ENCODE measurements at regions not wholly inside any gene's neighbourhood (a gene's known extent, or its start where the extent isn't known, plus 50 kb on each side); places are given as distances from the start of the nearest gene placed in this dataset.
"Not testable (repeated sequence)": the region's sequence is repeated elsewhere in the genome, so short reads cannot be mapped to it uniquely, and the experiment has no call there.

DNA sequence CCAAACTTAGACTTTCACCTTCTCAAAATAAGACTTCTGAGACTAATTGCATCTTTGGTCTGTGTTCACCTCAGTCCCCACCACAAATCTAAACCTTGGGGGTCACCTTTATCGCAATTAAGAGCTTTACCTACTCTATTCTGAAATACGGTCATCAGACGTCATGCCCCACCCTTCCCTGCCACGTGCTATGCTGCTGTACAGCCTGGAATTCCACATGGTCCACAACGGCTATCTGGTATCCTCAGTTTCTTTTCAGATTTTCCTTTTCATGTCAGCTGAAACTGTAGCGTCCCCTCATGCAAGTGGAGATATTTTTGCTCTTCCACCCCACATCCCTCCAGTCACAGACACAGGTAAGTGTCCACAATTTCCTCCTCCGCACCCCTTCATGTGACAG, 511.1 kb downstream of the DIRAS2 start:
- Mint-ChIP-seq H3K4me3 (no peak overlapping the region), H3K27ac (no peak overlapping the region), H3K4me1 (no peaks in the 10 kb centered on the region), H3K9me3 (no peaks in the 10 kb centered on the region), H3K36me3 (no peaks in the 10 kb centered on the region)
- DNase-seq (ENCODE audit: low spot score in 2 of 2) (no peak), ATAC-seq (no peak)

DNA sequence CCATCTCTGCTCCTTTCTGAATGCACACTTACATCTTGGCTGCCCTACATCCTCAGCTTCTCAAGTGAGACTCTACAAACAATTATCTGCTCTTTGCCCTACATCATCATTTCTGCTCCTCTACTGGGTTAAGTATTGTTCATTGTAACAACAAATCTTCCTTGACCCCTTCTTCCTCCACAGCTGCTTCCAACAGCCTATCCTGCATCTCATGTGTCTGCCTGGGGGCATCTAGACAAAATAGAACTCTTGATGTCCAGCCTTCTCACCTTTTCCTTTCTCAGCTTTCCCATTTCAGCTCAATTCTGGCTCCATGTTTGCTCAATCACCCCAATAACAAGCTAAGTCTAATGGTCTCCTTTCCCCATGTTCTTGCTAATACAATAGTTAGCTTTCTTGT, 509.8 kb downstream of the DIRAS2 start:
- Mint-ChIP-seq H3K36me3 (no peaks in the 10 kb centered on the region), H3K4me3 (no peak overlapping the region), H3K9me3 (no peaks in the 10 kb centered on the region), H3K4me1 (no peaks in the 10 kb centered on the region), H3K27ac (no peak overlapping the region)
- no peak for ATAC-seq
- no peak for DNase-seq (ENCODE audit: low spot score in 2 of 2)

DNA sequence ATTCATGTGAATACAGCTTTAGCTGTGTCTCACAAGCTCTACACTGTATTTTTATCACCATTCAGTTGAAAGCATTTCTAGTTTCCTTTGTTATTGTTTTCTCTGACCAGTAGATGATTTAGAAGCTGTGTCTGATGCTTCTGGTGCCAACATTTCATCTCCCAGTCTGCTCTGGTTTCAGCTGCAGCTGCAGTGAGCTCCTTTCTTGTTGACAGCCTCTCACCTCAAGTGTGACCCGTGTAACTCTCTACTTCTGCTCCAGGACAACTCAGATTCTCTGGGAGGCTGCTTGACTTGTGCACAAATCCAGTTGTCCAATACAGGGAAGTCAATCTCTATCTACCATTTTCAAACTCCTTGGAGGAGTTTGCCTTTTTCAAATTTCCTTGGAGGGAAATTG, 504.8 kb downstream of the DIRAS2 start:
- H3K27ac Mint-ChIP-seq, result no peak overlapping the region
- no peaks in the 10 kb centered on the region for H3K9me3 Mint-ChIP-seq
- H3K36me3 Mint-ChIP-seq, result no peaks in the 10 kb centered on the region
- ATAC-seq (no peak), DNase-seq (ENCODE audit: low spot score in 2 of 2) (no peak)
- no peak overlapping the region for H3K4me3 Mint-ChIP-seq
- H3K4me1 Mint-ChIP-seq, result no peaks in the 10 kb centered on the region

DNA sequence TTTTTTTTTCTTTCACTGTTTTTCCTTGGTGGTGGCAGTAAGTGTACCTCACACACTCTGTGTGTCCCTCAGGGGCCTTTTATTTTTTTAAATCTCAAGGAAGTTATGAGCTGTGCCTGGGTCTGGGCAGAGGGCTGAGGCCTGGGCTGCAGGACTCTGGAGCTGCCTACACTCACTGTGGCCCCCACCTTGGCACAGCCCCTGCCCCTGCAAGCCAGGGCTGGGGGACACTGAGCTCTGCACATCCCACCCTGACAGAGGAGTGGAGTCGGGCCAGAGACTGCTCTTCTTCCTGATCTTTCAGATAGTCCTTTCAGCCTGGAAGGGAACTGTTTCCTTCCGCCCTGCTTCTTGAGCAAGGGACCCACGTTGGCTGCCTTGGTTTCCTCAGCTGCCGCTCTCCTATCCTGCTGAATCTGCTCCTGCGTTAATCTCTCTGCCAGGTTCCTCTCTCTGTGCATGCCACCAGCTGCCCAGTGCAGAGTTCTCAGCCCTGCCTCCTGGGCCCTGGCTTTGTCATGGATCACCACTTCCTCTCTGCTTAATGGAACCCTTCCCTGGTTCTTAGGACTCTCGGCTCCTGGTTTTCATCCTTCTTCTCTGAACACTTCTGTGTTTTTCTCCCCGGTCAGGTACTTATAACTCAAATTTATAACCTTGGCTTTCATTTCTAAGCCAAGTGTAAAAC, 502.3 kb downstream of the DIRAS2 start:
- H3K27ac Mint-ChIP-seq, result no peak overlapping the region
- H3K9me3 Mint-ChIP-seq, result no peaks in the 10 kb centered on the region
- ATAC-seq, result no peak

DNA sequence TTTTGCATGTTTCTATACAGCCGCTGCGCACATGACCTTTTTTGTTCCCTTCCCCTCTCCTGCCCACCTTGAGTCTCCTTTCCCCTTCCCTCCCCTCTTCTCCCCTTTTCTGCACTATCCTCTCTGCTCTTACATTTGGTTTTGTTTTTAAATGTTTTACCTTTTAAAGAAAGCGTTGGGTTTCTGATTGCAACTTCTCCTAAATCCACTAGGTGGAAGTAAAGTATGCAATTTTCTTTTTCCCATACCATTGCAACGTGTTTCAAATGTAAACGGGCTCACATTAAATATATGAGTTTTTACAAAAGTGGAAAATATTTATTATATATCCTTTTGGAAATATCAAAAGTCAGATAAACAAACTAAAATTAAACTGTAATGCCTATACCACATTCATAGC, 500.9 kb downstream of the DIRAS2 start:
- Mint-ChIP-seq H3K27ac (no peak overlapping the region), H3K4me1 (no peaks in the 10 kb centered on the region), H3K4me3 (no peak overlapping the region), H3K36me3 (no peaks in the 10 kb centered on the region), H3K9me3 (no peaks in the 10 kb centered on the region)
- DNase-seq (ENCODE audit: low spot score in 2 of 2) (no peak), ATAC-seq (no peak)

More for the DNA sequence above, 502.3 kb downstream of the DIRAS2 start:
- H3K4me1 Mint-ChIP-seq, result no peaks in the 10 kb centered on the region
- no peaks in the 10 kb centered on the region for H3K36me3 Mint-ChIP-seq
- H3K4me3 Mint-ChIP-seq, result no peak overlapping the region
- DNase-seq (ENCODE audit: low spot score in 2 of 2), result no peak

DNA sequence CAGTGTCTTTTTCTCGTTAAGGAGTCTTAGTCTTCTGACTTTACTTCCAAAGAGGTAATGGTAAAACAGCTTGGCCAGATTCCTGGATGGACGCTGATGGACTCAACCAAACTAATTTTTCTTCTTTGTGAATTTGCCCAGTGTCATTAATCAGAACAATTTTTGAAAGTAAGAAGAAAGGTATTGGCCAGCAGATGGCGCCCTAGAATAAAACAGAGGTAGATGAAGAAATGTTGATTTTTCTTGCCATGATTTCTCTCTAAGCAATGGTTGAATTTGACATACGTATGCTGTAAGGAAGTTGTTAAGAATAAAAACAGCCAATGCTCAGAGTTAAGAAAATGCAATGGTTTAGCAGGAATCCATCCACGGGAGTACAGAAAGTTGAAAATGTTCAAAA, 500.0 kb downstream of the DIRAS2 start:
- H3K4me3 Mint-ChIP-seq, result no peak overlapping the region
- peak; percentile 11 to 58 for DNase-seq (ENCODE audit: low spot score in 2 of 2)
- H3K4me1 Mint-ChIP-seq, result no peaks in the 10 kb centered on the region
- no peaks in the 10 kb centered on the region for H3K9me3 Mint-ChIP-seq
- no peak overlapping the region for H3K27ac Mint-ChIP-seq
- H3K36me3 Mint-ChIP-seq, result no peaks in the 10 kb centered on the region
- ATAC-seq, result no peak

DNA sequence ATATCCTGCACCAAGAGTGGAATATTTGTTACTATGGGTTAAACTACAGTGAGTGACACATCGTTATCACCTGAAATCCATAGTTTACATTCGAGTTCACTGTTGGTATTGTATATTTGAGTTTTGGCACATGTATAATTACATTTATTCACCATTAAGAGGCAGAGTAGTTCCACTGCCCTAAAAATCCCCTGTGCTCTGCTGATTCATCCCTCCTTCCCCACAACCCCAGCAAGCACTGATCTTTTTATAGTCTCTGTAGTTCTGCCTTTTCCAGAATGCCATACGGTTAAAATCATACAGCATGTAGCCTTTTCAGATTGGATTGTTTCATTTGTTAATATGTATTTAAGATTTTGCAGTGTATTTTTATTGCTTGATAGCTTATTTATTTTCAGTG, 495.2 kb downstream of the DIRAS2 start:
- H3K4me3 Mint-ChIP-seq, result no peak overlapping the region
- DNase-seq (ENCODE audit: low spot score in 2 of 2) (no peak), ATAC-seq (no peak)
- no peaks in the 10 kb centered on the region for H3K9me3 Mint-ChIP-seq
- H3K4me1 Mint-ChIP-seq, result no peaks in the 10 kb centered on the region
- no peaks in the 10 kb centered on the region for H3K36me3 Mint-ChIP-seq
- no peak overlapping the region for H3K27ac Mint-ChIP-seq

DNA sequence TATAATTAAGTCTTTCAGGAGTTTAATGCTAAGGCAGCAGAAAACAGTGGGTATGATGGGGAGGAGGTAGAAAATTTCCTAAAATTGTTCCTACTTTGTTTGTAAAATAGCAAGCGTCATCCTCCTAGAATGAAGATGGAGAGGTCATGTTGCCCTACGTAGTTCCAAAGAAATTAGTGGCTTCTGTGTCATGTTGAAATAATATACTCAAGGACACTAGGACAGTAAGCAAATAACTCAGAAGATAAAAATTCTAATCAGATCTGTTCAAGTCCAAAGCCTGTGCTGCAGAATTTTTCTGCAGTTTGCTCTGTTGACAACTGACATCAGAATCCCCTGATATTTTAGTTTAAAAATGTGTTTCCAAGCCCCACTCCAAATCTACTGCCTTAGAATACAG, 486.3 kb downstream of the DIRAS2 start:
- H3K4me1 Mint-ChIP-seq, result no peaks in the 10 kb centered on the region
- DNase-seq (ENCODE audit: low spot score in 2 of 2) (no peak), ATAC-seq (no peak)
- H3K4me3 Mint-ChIP-seq, result no peak overlapping the region
- no peak overlapping the region for H3K27ac Mint-ChIP-seq
- no peaks in the 10 kb centered on the region for H3K36me3 Mint-ChIP-seq
- H3K9me3 Mint-ChIP-seq, result no peaks in the 10 kb centered on the region

DNA sequence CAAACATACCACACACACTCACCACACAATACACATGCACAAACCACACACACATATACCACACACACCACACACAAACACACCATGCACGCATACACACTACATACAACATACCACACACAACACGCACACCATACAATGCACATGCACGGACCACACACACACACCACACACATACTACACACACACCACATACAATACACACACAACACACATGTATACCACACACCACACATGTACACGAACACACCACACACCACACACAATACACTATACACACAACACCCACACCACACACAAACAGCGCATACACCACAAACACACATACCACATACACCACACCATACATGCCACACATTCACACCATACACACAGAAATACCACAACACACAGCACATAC, 480.3 kb downstream of the DIRAS2 start:
- no peak for ATAC-seq

DNA sequence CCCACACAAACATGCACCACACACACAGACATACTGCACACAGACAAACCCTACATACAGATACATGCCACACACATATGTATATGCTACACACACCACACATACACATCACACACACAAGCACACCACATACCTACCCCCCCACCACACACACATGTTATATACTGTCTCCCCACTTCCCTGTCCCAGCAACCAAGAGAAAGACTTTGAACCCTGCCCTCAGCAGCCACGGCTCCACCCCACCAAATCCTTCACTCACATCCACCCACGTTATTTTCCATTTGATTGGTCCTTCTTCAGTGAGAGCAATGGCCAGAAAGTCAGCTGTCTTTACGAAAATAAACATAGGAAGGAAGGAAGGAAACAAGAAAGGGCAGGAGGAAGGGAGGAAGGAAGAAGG, 479.8 kb downstream of the DIRAS2 start:
- Mint-ChIP-seq H3K4me3 (no peak overlapping the region), H3K36me3 (no peaks in the 10 kb centered on the region), H3K4me1 (no peaks in the 10 kb centered on the region), H3K27ac (no peak overlapping the region), H3K9me3 (no peaks in the 10 kb centered on the region)
- DNase-seq (ENCODE audit: low spot score in 2 of 2), result no peak
- ATAC-seq, result no peak

More for the DNA sequence above, 480.3 kb downstream of the DIRAS2 start:
- Mint-ChIP-seq H3K4me3 (no peak overlapping the region), H3K9me3 (no peaks in the 10 kb centered on the region), H3K36me3 (no peaks in the 10 kb centered on the region), H3K27ac (no peak overlapping the region), H3K4me1 (no peaks in the 10 kb centered on the region)
- no peak for DNase-seq (ENCODE audit: low spot score in 2 of 2)

DNA sequence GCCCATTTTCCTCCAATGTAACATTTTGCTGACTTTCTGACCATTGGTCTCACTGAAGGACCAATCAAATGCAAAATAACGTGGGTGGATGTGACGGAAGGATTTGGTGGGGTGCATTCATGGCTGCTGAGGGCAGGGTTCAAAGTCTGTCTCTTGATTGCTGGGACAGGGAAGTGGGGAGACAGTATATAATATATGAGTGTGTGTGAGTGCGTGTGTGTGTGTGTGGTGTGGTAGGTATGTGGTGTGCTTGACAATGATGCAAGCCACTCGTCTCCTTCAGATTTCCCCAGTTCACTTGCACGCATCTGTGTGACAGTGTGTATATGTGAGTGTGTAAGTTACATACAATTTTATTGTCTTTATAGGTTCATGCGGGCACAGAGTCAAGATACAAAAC, 477.3 kb downstream of the DIRAS2 start:
- no peak for ATAC-seq
- Mint-ChIP-seq H3K9me3 (no peaks in the 10 kb centered on the region), H3K4me1 (no peaks in the 10 kb centered on the region), H3K4me3 (no peak overlapping the region), H3K27ac (no peak overlapping the region), H3K36me3 (no peaks in the 10 kb centered on the region)
- DNase-seq (ENCODE audit: low spot score in 2 of 2), result no peak

DNA sequence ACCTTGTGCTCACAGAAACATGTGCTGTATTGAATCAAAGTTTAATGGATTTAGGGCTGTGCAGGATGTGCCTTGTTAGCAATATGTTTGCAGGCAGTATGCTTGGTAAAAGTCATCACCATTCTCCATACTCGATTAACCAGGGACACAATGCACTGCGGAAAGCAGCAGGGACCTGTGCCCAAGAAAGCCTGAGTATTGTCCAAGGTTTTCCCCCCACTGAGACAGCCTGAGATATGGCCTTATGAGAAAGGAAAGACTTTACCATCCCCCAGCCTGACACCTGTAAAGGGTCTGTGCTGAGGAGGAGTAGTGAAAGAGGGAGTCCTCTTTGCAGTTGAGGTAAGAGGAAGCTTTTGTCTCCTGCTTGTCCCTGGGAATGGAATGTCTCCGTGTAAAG, 476.2 kb downstream of the DIRAS2 start:
- not testable (repeated sequence) for H3K27ac Mint-ChIP-seq; H3K9me3 Mint-ChIP-seq; H3K4me1 Mint-ChIP-seq; DNase-seq (ENCODE audit: low spot score in 2 of 2); ATAC-seq; H3K4me3 Mint-ChIP-seq; H3K36me3 Mint-ChIP-seq

DNA sequence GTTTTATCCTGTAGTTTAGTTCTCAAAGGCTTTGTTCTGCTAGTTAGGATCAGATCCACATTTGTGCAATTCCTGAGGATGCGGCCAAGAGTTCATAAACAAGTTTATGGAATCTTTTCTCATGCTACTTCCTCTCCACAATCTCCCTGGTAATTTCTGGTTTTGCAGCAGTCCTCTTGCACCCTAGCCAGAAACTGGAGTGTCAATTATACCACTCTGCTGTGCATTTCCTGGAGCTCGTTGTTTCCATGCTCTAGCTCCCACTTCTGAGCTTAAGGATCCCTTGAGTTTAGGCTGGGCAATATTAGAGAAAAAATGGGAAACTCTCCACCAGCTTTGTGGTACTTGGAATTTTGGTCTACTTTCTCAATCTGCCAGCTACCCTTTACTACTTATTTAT, 474.7 kb downstream of the DIRAS2 start:
- H3K4me1 Mint-ChIP-seq, result no peaks in the 10 kb centered on the region
- no peak overlapping the region for H3K4me3 Mint-ChIP-seq
- H3K36me3 Mint-ChIP-seq, result no peaks in the 10 kb centered on the region
- ATAC-seq (no peak), DNase-seq (ENCODE audit: low spot score in 2 of 2) (no peak)
- no peak overlapping the region for H3K27ac Mint-ChIP-seq
- peaks cover 3% of the 10 kb centered on the region for H3K9me3 Mint-ChIP-seq

DNA sequence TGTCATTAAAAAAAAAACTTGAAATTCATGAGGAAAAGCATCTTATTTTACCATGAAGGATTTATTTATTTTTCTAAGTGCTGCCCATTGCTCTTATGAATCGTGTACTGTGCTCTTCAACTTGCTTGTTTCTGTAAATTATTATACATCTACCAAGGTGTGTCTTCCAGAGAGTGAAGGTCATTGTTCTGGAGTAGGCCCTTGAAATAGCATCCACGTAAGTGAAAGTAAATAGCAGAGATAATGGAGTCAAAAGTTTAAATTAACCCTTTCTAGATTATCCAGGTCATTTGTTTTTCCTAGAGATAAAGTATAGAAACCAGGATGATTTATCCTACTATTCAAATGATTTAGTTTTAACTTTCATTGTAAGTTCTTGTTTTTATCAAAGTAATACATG, 473.1 kb downstream of the DIRAS2 start:
- Mint-ChIP-seq H3K9me3 (peaks cover 3% of the 10 kb centered on the region), H3K4me3 (no peak overlapping the region), H3K27ac (no peak overlapping the region), H3K4me1 (no peaks in the 10 kb centered on the region), H3K36me3 (no peaks in the 10 kb centered on the region)
- DNase-seq (ENCODE audit: low spot score in 2 of 2), result no peak
- ATAC-seq, result no peak

DNA sequence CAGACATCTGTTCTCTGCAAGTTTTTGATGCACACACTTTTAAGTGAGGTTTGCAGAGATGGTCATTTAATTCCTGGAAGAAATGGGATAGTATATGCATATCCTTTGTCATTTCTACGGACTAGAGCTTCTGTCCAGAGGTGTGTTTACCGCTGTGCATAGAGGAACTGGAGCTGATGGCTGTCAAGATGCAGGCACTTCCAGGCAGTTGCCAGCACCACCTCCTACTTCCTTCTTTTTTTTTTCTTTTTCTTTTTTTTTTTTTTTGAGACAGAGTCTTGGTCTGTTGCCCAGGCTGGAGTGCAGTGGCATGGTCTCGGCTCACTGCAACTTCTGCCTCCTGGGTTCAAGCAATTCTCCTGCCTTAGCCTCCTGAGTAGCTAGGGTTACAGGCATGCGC, 468.7 kb downstream of the DIRAS2 start:
- H3K36me3 Mint-ChIP-seq; H3K27ac Mint-ChIP-seq; H3K9me3 Mint-ChIP-seq; H3K4me1 Mint-ChIP-seq; DNase-seq (ENCODE audit: low spot score in 2 of 2); ATAC-seq; H3K4me3 Mint-ChIP-seq: not testable (repeated sequence)

DNA sequence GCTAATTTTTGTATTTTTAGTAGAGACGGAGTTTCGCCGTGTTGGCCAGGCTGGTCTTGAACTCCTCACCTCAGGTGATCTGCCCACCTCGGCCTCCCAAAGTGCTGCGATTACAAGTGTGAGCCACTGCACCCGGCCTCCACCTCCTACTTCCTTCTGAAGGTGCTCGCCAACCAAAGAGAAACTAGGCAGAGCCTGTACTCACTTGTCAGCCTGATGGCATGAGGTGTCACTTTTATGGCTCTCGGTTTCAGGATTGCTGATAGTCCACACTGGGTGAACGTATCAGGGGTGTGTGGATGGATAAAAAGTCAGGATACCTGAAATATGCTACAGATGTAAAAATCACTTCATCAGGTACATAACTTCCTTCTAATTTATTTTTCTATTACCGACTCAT, 468.3 kb downstream of the DIRAS2 start:
- H3K9me3 Mint-ChIP-seq; H3K4me1 Mint-ChIP-seq; ATAC-seq; H3K27ac Mint-ChIP-seq; DNase-seq (ENCODE audit: low spot score in 2 of 2); H3K36me3 Mint-ChIP-seq; H3K4me3 Mint-ChIP-seq: not testable (repeated sequence)

DNA sequence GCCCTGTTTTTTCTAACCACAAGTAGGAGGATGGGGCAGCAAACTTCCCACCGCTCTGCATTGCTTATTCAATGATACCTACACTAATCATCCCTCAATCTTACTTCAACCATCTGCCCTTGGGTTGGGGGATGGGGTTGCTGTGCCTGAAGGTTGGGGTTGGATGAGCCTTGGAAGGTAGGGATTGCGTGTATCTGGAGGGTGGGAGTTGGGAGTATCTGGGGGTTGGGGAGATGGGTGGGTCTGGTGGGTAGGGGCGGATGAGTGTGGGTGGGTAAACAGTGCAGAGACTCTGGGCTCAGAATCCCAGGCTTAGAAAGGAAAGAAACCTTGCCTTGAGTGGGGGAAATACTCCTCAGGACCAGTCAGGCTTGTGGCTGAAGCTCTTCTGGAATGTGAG, 467.4 kb downstream of the DIRAS2 start:
- no peak for ATAC-seq
- no peak overlapping the region for H3K27ac Mint-ChIP-seq
- no peaks in the 10 kb centered on the region for H3K4me1 Mint-ChIP-seq
- peaks cover 3% of the 10 kb centered on the region for H3K9me3 Mint-ChIP-seq
- H3K36me3 Mint-ChIP-seq, result no peaks in the 10 kb centered on the region
- no peak overlapping the region for H3K4me3 Mint-ChIP-seq
- no peak for DNase-seq (ENCODE audit: low spot score in 2 of 2)

Measured in stimulated activated effector memory CD8-positive, alpha-beta T cell treated with anti-CD3 and anti-CD28 coated beads, Interleukin-12 subunit alpha, Interleukin-12 subunit beta, amount 100 ng/mL, for 72 hours (primary cell).